Type B pancreatic cell (in vitro differentiated cells): ENCODE measurements at regions not wholly inside any gene's neighbourhood (a gene's known extent, or its start where the extent isn't known, plus 50 kb on each side); places are given as distances from the start of the nearest gene placed in this dataset.
A peak's percentile ranks its signal among the peaks of the same experiment; 100 is the strongest.

Experiments used
- DNase-seq: peaks from one replicate; pipeline ENCODE4 v3.0.0; 2021; ENCODE audit warnings: mixed read lengths; ENCODE audit not compliant: unreplicated experiment; ENCODE audit errors: extremely low spot score
- H3K27ac Mint-ChIP-seq: 2 replicates; pipeline ENCODE4 v1.8.0; 2021; ENCODE audit warnings: mild to moderate bottlenecking, mixed read lengths
- H3K27me3 Mint-ChIP-seq: 2 replicates; pipeline ENCODE4 v1.8.0; 2021; ENCODE audit warnings: mixed read lengths
- H3K36me3 Mint-ChIP-seq: 2 replicates; pipeline ENCODE4 v1.8.0; 2021; ENCODE audit warnings: mixed read lengths
- H3K4me1 Mint-ChIP-seq: one replicate; pipeline ENCODE4 v1.8.0; 2021; ENCODE audit warnings: mixed read lengths; ENCODE audit not compliant: unreplicated experiment
- H3K4me3 Mint-ChIP-seq: 2 replicates; pipeline ENCODE4 v1.8.0; 2021; ENCODE audit warnings: mild to moderate bottlenecking, mixed read lengths
- H3K9me3 Mint-ChIP-seq: 2 replicates; pipeline ENCODE4 v1.8.0; 2021; ENCODE audit warnings: mixed read lengths
- CTCF ChIP-seq: fragments of 200-600 bp; sonication (generic); conservative IDR thresholded peaks from 2 replicates; pipeline ENCODE4 v1.5.0; 2021; ENCODE audit warnings: antibody characterized with exemption, mild to moderate bottlenecking

GRCh38 chr6:14660806-14661579 lies 543.4 kb downstream of the CD83 start:
- Mint-ChIP-seq H3K27ac (no peak overlapping the region), H3K4me1 (peaks cover 39% of the 10 kb centered on the region), H3K9me3 (peaks cover 4% of the 10 kb centered on the region), H3K4me3 (no peak overlapping the region), H3K27me3 (no peaks in the 10 kb centered on the region), H3K36me3 (no peaks in the 10 kb centered on the region)
- no peak for TF ChIP-seq CTCF
- DNase-seq: no peak

GRCh38 chr6:14661691-14662090 lies 544.1 kb downstream of the CD83 start:
- TF ChIP-seq CTCF: no peak
- Mint-ChIP-seq H3K27me3 (no peaks in the 10 kb centered on the region), H3K9me3 (peaks cover 4% of the 10 kb centered on the region), H3K27ac (no peak overlapping the region), H3K4me1 (peaks cover 40% of the 10 kb centered on the region), H3K4me3 (no peak overlapping the region), H3K36me3 (no peaks in the 10 kb centered on the region)
- no peak for DNase-seq

- no peak for TF ChIP-seq CTCF
- H3K27ac Mint-ChIP-seq: peak overlapping the region; percentile 31
- H3K27me3 Mint-ChIP-seq: no peaks in the 10 kb centered on the region
- no peak for DNase-seq
- no peaks in the 10 kb centered on the region for H3K36me3 Mint-ChIP-seq
- H3K4me1 Mint-ChIP-seq: peaks cover 27% of the 10 kb centered on the region
- H3K9me3 Mint-ChIP-seq: no peaks in the 10 kb centered on the region
- H3K4me3 Mint-ChIP-seq: no peak overlapping the region
These were observed 546.6 kb downstream of the CD83 start for GRCh38 chr6:14664112-14664601.

- no peak for DNase-seq
- no peaks in the 10 kb centered on the region for H3K36me3 Mint-ChIP-seq
- no peaks in the 10 kb centered on the region for H3K27me3 Mint-ChIP-seq
- H3K4me1 Mint-ChIP-seq: peaks cover 21% of the 10 kb centered on the region
- H3K4me3 Mint-ChIP-seq: no peak overlapping the region
- TF ChIP-seq CTCF: no peak
- H3K27ac Mint-ChIP-seq: peak overlapping the region; percentile 31
- no peaks in the 10 kb centered on the region for H3K9me3 Mint-ChIP-seq
These were observed 547.2 kb downstream of the CD83 start for GRCh38 chr6:14664621-14665315.

- Mint-ChIP-seq H3K27me3 (peaks cover 4% of the 10 kb centered on the region), H3K4me3 (no peak overlapping the region), H3K4me1 (peaks cover 25% of the 10 kb centered on the region), H3K9me3 (no peaks in the 10 kb centered on the region), H3K36me3 (no peaks in the 10 kb centered on the region), H3K27ac (no peak overlapping the region)
- TF ChIP-seq CTCF: no peak
- DNase-seq: no peak
These were observed 548.5 kb downstream of the CD83 start for GRCh38 chr6:14665827-14666724.
